PC-3 (cell line): ENCODE measurements at regions not wholly inside any gene's neighbourhood (a gene's known extent, or its start where the extent isn't known, plus 50 kb on each side); places are given as distances from the start of the nearest gene placed in this dataset.

Experiments
- ATAC-seq: fragments of 200-7000 bp; cut with Tn5 transposase; 2 replicates; pipeline ENCODE4 v1.9.1; 2020; ENCODE audit warnings: mild to moderate bottlenecking, moderate library complexity
- BruUV-seq: library from RNA; stranded (reverse); fragments of 400-500 nt; replicated peaks from 2 replicates; lab custom pipeline; 2021; lab: Mats Ljungman, UMichigan
- CTCF ChIA-PET: fragments of 300-600 bp; sonication (Branson Sonifier 250); formaldehyde crosslinking; loops from one replicate; lab custom pipeline; 2022; ENCODE audit warnings: antibody characterized with exemption; lab: Charles Lee
- POLR2A ChIA-PET: fragments of 300-600 bp; sonication (Branson Sonifier 250); formaldehyde crosslinking; loops from one replicate; lab custom pipeline; 2022; ENCODE audit warnings: antibody characterized with exemption; ENCODE audit not compliant: unreplicated experiment; lab: Charles Lee
- DNase-seq: peaks from one replicate; pipeline ENCODE4 v3.0.0-alpha.2; 2015
- H2AFZ ChIP-seq: fragments of 300-600 bp; sonication (generic); 2 replicates; pipeline ENCODE4 v1.6.0; 2016; ENCODE audit warnings: antibody characterized with exemption, low read length
- H3F3A ChIP-seq: fragments of 300-600 bp; sonication (generic); one replicate; pipeline ENCODE4 v1.6.0; 2017; ENCODE audit warnings: antibody characterized with exemption, low read length, control low read depth, mild to moderate bottlenecking; ENCODE audit not compliant: unreplicated experiment
- H3K27ac ChIP-seq: fragments of 300-600 bp; sonication (generic); 2 replicates; pipeline ENCODE4 v1.5.1; 2016; ENCODE audit warnings: mild to moderate bottlenecking, low read length
- H3K27me3 ChIP-seq: fragments of 300-600 bp; sonication (generic); 2 replicates; pipeline ENCODE4 v1.6.1; 2016; ENCODE audit warnings: low read length, mixed read lengths
- H3K36me3 ChIP-seq: fragments of 300-600 bp; sonication (generic); 2 replicates; pipeline ENCODE4 v1.6.1; 2016; ENCODE audit warnings: low read depth, mixed run types, low read length, mixed read lengths
- H3K4me1 ChIP-seq: fragments of 300-600 bp; sonication (generic); 2 replicates; pipeline ENCODE4 v1.5.1; 2016; ENCODE audit warnings: low read length; ENCODE audit not compliant: insufficient read depth
- H3K4me2 ChIP-seq: fragments of 300-600 bp; sonication (generic); 2 replicates; pipeline ENCODE4 v1.6.0; 2016; ENCODE audit warnings: low read length
- H3K4me3 ChIP-seq: fragments of 300-600 bp; sonication (generic); 2 replicates; pipeline ENCODE4 v1.5.1; 2016; ENCODE audit warnings: mild to moderate bottlenecking, low read length, mixed read lengths
- H3K79me2 ChIP-seq: fragments of 300-600 bp; sonication (generic); 2 replicates; pipeline ENCODE4 v1.6.1; 2017; ENCODE audit warnings: low read length, mixed read lengths
- H3K9ac ChIP-seq: fragments of 300-600 bp; sonication (generic); 2 replicates; pipeline ENCODE4 v1.6.0; 2016; ENCODE audit warnings: mild to moderate bottlenecking, low read length
- H3K9me2 ChIP-seq: fragments of 300-600 bp; sonication (generic); replicated peaks from 2 replicates; pipeline ENCODE4 v1.6.1; 2016; ENCODE audit warnings: mixed run types, low read length, mixed read lengths
- H3K9me3 ChIP-seq: fragments of 300-600 bp; sonication (generic); 2 replicates; pipeline ENCODE4 v1.6.1; 2016; ENCODE audit warnings: low read length, mixed read lengths
- H4K20me1 ChIP-seq: fragments of 300-600 bp; sonication (generic); 2 replicates; pipeline ENCODE4 v1.6.1; 2016; ENCODE audit warnings: low read length, mixed read lengths
- EZH2 ChIP-seq: fragments of 300-600 bp; sonication (generic); IDR thresholded peaks from one replicate; pipeline ENCODE4 v1.6.1; 2017; ENCODE audit warnings: antibody characterized with exemption, mild to moderate bottlenecking, low read length; ENCODE audit not compliant: unreplicated experiment
- EZH2phosphoT487 ChIP-seq: fragments of 300-600 bp; sonication (generic); IDR thresholded peaks from 2 replicates; pipeline ENCODE4 v1.6.1; 2018; ENCODE audit warnings: mild to moderate bottlenecking, antibody characterized with exemption, low read length, borderline replicate concordance
- intact Hi-C: fragments of 100-400 bp; cut with micrococcal nuclease; formaldehyde crosslinking; loops from 2 replicates; pipeline ENCODE4 v1.9.0; 2023
- TF ChIP-seq, protein P1 (sequence below): fragments of 300-600 bp; sonication (generic); conservative IDR thresholded peaks from 2 replicates; pipeline ENCODE4 v1.5.1; 2017; ENCODE audit warnings: antibody characterized with exemption, low read depth, mild to moderate bottlenecking, low read length

- H3K9me2 ChIP-seq, result no peaks in the 10 kb centered on the region
- ChIA-PET POLR2A (interaction anchor here (0.5 kb wide), 1 partner anchor 629 kb away, joined by 6 read pairs; no protein-coding TSS in a partner anchor), CTCF (no interaction called here)
- no peaks in the 10 kb centered on the region for H3K27me3 ChIP-seq
- DNase-seq (peak; percentile 88), ATAC-seq (peak; percentile 49)
- H3K4me1 ChIP-seq, result peaks cover 56% of the 10 kb centered on the region
- no peak overlapping the region for H2AFZ ChIP-seq
- H4K20me1 ChIP-seq, result no peaks in the 10 kb centered on the region
- peak overlapping the region; percentile 17; the same call in 1 of the 2 replicates for H3K9ac ChIP-seq
- no peak overlapping the region for H3K4me3 ChIP-seq
- peak overlapping the region; percentile 90 for H3K27ac ChIP-seq
- no TSS peak for BruUV-seq
- TF ChIP-seq EZH2phosphoT487 (no peak), EZH2 (no peak)
- TF ChIP-seq, protein P1, sequence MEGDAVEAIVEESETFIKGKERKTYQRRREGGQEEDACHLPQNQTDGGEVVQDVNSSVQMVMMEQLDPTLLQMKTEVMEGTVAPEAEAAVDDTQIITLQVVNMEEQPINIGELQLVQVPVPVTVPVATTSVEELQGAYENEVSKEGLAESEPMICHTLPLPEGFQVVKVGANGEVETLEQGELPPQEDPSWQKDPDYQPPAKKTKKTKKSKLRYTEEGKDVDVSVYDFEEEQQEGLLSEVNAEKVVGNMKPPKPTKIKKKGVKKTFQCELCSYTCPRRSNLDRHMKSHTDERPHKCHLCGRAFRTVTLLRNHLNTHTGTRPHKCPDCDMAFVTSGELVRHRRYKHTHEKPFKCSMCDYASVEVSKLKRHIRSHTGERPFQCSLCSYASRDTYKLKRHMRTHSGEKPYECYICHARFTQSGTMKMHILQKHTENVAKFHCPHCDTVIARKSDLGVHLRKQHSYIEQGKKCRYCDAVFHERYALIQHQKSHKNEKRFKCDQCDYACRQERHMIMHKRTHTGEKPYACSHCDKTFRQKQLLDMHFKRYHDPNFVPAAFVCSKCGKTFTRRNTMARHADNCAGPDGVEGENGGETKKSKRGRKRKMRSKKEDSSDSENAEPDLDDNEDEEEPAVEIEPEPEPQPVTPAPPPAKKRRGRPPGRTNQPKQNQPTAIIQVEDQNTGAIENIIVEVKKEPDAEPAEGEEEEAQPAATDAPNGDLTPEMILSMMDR, result no peak
- peaks cover 14% of the 10 kb centered on the region for H3F3A ChIP-seq
- H3K4me2 ChIP-seq, result peak overlapping the region; percentile 36
- no peaks in the 10 kb centered on the region for H3K36me3 ChIP-seq
- no peaks in the 10 kb centered on the region for H3K9me3 ChIP-seq
- no peaks in the 10 kb centered on the region for H3K79me2 ChIP-seq
- intact Hi-C loops, result no loop called here
Observed at GRCh38 chrX:44431194-44431593, 87.7 kb upstream of the EFHC2 start.

- Histone ChIP-seq H3K79me2 (no peaks in the 10 kb centered on the region), H3K27me3 (no peaks in the 10 kb centered on the region), H2AFZ (no peak overlapping the region), H3K9ac (no peak overlapping the region), H3K9me2 (no peaks in the 10 kb centered on the region), H3K4me2 (peak overlapping the region; percentile 78), H3F3A (peaks cover 14% of the 10 kb centered on the region), H3K27ac (peak overlapping the region; percentile 90), H3K36me3 (no peaks in the 10 kb centered on the region), H3K9me3 (no peaks in the 10 kb centered on the region), H4K20me1 (no peaks in the 10 kb centered on the region), H3K4me1 (peaks cover 53% of the 10 kb centered on the region), H3K4me3 (peak overlapping the region; percentile 28; the same call in 1 of the 2 replicates)
- POLR2A ChIA-PET, result interaction anchor here (0.6 to 0.7 kb wide), 3 partner anchors 114 to 693 kb away, joined by 6 to 7 read pairs (median 7); partner anchors contain the start of genes FUNDC1 and KDM6A
- CTCF ChIA-PET, result interaction anchor here (0.6 kb wide), 1 partner anchor 115 kb away, joined by 3 read pairs; no protein-coding TSS in a partner anchor
- BruUV-seq, result no TSS peak
- TF ChIP-seq EZH2 (no peak), EZH2phosphoT487 (no peak)
- TF ChIP-seq, protein P1, result no peak
- intact Hi-C loops, result loop anchor here (1.0 kb wide), 1 partner anchor 29 kb away; no protein-coding TSS in a partner anchor
- ATAC-seq, result peak; percentile 69
- DNase-seq, result peak; percentile 74
Observed at GRCh38 chrX:44428989-44429627, 85.6 kb upstream of the EFHC2 start.

- intact Hi-C loops, result no loop called here
- Histone ChIP-seq H3K9ac (no peak overlapping the region), H3K9me2 (no peaks in the 10 kb centered on the region), H3F3A (no peaks in the 10 kb centered on the region), H4K20me1 (no peaks in the 10 kb centered on the region), H3K4me1 (peaks cover 10% of the 10 kb centered on the region), H3K9me3 (no peaks in the 10 kb centered on the region), H3K27ac (no peak overlapping the region), H3K27me3 (no peaks in the 10 kb centered on the region), H3K36me3 (no peaks in the 10 kb centered on the region), H3K4me2 (no peak overlapping the region), H3K79me2 (no peaks in the 10 kb centered on the region), H2AFZ (no peak overlapping the region), H3K4me3 (no peak overlapping the region)
- ATAC-seq, result no peak
- CTCF ChIA-PET, result no interaction called here
- TF ChIP-seq EZH2, result no peak
- TF ChIP-seq EZH2phosphoT487, result no peak
- TF ChIP-seq, protein P1, result no peak
- BruUV-seq, result no TSS peak
- POLR2A ChIA-PET, result no interaction called here
- peak; percentile 22 for DNase-seq
Observed at GRCh38 chrX:44422631-44423030, 79.2 kb upstream of the EFHC2 start.
